HG02943 (cell line): ENCODE measurements at regions not wholly inside any gene's neighbourhood (a gene's known extent, or its start where the extent isn't known, plus 50 kb on each side); places are given as distances from the start of the nearest gene placed in this dataset.

ENCODE experiments used
- ATAC-seq: cut with Tn5 transposase; IDR thresholded peaks from one replicate; pipeline ENCODE4 v1.9.1; 2021; ENCODE audit warnings: mild to moderate bottlenecking, low read depth, moderate library complexity; ENCODE audit not compliant: unreplicated experiment

DNA sequence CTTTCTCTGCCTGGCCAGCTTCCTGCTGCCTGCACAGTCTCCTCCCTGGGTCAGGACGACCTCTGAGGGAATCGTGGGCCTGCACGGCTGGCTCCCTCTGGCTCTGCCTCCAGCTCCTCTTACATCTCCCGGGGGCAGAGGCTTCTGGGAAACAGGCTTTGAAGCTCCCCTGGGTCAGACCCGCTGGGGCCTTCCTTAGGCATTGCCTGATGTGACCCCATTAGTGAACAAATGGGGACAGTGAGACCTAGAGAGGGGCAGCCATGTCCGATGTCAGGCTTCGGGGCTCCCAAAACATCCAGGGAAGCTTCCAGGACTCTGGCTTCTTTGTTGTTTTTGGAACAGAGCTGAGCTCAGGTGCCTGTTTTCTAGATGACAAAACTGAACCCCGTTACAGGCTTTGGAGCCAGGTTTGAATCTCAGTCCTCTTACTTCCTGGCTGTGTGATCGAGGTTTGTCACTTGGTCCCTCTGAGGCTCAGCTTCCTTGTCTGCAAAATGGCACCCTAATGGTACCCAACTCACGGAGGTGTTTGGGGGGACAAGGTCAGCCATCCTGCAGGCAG is 94.3 kb downstream of the CEBPB start:
- ATAC-seq = no peak

DNA sequence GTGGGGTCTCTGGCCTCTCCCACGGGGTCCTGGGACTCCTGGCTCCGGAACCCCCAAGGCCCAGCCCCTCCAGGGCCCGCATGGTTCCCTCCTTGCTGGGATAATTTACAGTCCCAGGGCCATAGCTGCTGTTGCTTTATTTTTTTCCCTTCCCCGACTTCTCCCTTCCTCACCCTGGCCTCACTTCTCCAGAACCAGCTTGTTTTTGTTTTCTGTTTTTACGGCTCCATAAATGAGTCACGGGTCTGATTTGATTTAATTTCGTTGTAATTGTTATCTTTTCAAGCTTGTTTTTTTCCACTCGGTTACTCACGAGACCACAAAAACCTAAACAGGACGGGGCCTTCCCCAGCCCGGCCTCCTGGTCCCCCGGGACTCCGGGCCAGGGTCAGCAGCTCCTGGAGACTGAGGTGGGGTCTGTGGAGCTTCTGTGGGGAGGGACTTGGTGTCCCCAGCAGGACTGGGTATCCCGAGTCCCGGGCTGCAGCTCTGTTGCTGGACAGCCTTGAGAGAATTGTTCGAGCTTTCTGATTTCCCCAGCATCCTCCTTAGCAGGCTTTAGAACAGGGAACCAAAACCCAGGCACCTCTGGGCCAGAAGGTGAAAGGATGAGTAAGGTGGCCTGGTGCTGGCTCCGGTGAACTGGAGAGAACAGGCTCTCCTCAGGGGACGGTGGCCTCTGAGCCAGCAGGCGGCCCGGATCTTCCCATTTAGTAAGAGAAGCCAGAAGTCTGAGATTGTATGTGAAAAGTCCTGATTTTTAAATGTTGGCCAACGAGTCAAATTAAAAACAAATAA is 94.9 kb downstream of the CEBPB start:
- no peak for ATAC-seq

DNA sequence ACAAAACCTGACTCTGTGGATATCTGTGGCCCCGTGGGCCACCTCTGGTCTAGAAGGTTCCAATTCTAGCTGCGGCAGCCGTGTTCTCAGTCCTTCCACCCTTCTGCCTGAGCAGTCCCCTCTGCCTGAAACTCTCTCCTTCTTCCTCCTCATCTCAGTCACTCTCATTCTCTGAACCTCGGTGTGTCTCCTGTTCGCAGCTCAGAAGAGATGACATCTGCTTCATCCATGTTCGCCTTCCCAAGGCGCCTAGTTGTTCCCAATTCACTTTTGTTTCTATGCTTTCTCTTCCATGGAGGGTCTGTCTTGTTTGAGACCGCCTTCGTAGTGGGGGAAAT is 95.5 kb downstream of the CEBPB start:
- ATAC-seq = no peak

DNA sequence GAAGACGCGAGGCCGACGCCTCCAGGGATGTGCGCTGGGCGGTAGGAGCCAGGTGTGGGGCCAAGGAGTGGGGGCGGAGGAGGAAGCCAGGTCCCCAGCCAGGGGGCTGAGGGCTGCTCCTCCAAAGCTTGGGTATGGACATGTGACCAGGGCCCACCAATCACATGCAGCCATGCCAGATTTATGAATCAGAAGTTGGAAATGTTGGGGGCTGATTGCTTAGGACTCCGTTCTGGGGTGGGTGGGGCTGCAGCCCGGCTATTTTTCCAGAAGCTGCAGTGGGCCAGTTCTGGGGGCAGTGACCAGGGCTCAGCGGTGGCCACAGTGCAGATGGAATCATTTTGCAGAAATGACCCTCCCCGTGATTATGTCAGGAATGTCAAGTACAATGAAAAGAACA is 96.0 kb downstream of the CEBPB start:
- ATAC-seq = no peak

DNA sequence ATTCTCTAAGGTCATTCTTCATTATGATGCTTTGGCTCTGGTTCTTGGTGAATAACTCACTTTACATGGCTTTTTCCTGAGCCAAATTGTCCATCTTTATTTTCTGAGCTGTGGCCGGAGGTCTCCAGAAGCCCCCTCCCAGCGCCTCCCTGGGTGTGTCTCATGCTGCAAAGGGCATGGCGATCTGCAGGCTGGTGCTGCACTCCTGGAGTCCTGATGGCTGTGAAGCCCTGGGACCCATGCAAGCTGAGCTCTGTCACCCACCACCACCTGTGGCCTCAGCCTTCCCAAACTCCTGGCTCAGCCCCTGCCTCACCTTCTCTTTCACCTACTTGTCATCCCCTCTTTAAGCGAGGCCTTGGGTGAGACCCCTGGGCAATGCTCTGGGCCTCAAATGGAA is 96.9 kb downstream of the CEBPB start:
- ATAC-seq = no peak

DNA sequence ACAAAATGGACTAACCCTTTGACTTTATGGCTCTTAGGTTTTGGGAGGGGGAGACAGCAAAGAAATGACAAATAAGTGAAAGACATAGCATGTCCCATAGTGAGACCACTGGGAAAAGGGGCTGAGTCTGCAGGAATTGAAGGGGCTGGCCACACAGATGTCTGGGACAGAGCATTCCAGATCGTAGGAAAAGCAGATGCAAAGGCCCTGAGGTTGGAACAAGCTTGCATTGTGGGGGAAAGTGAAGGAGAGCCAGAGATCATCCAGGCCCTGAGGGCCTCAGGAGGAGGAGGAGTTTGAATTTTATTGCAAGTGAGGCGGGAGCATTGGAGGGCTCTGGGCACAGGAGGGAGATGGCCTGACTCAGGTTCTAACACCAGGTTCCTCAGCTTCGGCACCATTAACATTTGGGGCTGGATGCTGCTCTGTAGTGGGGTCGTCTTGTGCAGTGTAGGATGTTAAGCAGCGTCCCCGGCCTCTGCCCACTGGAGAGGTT is 97.5 kb downstream of the CEBPB start:
- no peak for ATAC-seq

DNA sequence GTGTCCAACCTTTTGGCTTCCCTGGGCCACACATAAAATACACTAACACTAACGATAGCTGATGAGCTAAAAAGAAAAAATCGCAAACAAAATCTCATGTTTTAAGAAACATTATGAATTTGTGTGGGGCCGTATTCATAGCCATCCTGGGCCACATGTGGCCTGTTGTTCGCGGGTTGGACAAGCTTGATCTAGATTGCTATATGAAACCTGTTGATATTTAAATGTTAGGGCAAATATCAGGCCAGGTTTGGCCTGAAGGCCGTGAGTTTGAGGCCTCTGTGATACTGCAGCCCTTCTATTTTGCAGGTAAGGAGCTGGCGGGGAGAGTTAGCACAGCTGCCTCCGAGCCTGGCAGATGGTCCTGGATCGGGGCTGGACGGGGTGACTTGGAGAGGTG is 99.0 kb downstream of the CEBPB start:
- ATAC-seq = no peak

DNA sequence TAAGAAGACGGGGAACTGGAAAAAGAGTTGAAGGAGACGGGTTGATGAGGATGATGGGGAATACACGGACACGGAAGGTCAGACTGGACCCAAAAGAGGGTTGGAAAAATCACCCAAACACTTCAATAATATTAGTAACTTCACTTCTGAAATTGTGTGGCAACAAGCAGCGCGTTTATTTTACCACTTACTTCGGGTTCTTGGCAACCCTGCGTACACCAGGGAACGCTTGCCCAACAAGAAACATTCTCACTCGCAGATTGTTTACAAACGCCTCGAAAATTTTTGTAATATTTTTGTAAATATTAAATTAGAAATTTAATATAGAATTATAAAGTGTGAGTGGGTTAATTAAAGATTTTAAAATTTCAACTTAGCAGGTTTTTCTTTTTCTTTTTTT is 99.5 kb downstream of the CEBPB start:
- no peak for ATAC-seq

DNA sequence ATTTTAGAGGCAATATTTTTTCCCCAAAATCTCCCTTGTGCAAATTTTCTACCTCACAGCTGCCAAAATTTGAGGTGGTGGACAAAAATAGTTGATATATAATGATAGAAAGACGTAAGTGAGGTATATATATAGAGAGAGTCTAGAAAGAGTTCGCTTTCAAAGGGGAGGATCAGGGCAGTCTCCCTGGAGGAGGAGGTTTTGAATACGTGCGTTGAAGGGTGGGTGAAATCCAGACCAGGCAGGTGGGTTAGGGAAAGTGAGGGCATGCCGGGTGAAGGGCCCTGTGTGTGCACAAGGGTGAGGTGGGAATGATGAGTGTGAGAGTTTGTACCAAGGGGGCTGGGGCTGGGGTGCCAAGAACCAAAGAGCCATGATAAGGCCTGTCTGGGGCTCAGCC is 100.2 kb downstream of the CEBPB start:
- ATAC-seq = no peak

DNA sequence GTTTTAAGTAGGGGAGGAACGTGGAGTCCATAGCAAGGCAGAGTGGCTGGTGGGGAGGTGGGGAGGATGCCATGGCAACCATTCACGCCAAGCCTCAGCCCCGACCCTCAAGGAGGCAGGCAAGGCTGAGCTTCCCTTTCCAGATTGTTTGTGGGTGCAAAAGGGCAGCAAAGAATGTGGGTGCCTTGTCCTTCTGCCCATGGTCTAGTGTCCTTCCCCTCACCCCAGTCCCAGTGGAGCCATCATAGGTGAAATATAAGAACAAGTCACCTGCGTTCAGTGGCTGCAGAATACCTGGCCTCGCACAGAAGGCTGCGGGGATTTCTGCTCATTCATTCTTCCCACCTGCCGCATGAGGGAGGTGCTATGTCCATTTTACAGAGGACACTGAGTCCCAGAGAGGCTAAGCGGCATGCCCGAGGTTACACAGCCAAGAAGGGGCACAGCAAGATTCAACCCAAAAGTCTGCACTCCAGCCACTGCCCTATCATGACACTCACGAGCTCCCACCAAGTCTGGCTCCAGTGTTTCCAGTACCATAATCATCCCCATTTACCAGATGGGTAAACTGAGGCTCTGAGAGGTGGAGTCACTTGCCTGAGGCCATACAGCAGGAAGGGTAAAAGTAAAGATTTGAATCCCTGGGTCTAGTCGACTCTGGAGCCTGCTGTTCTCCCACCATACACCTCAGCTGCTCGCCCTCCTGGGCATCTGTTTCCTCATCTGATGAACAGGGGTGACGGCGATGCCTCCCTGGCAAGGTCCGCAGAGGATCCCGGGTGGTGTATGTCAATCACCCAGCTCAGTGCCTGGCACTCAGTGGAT is 100.8 kb downstream of the CEBPB start:
- ATAC-seq = no peak

DNA sequence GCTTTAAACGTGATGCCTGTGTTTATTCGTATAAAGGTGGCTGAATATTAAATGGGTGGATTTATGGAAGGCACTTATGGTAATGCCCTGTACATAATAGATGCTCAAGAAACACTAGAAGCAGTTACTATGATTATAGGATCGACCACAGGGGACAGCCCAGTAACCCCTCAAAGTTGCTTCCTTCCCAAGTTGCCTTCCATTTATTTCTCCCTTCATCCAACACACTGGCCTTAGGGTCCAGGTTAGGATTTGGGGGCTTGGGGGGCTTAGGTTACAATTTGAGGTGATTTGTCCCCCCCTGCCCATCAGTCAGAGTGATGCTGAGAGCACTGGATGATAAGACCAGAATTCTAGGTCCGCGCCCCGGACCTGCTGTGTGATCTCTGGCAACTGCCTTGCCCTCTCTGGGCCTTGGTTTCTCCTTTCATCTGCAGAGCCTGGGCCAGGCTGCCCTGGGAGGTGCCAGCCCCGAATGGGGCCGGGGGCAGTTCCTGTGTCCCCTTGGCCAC is 101.5 kb downstream of the CEBPB start:
- no peak for ATAC-seq

DNA sequence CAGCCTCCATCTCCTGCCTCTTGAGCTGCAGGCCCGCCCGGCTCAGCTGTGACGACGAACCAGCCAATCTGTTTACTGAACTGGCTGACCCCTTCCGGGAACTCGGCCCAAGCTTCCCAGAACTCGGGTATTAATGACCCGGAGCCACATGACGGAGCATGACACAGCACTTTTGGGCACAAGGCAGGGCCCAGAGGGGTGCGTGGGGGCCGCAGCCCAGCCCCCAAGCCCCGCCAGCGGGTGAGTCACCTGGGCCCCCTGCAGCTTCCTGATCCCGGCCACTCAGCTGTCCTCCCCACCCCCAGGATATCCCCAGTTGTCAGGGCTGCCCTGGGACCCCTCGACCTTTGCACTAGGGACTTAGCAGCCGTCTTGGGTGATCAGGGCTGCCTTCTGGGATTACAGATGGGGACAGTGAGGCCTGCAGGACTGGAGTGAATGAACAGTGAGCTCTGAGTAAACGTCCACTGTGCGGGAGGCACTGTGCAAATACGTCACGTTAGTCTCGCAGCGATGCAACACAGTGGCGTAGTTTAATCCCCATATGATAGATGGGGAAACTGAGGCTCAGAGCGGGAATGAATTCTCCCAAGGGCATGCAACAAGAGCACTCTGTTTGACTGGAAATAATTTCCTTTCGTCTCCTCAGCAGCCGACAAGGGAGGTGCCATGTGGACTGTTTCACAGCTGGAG is 102.1 kb downstream of the CEBPB start:
- ATAC-seq = no peak

DNA sequence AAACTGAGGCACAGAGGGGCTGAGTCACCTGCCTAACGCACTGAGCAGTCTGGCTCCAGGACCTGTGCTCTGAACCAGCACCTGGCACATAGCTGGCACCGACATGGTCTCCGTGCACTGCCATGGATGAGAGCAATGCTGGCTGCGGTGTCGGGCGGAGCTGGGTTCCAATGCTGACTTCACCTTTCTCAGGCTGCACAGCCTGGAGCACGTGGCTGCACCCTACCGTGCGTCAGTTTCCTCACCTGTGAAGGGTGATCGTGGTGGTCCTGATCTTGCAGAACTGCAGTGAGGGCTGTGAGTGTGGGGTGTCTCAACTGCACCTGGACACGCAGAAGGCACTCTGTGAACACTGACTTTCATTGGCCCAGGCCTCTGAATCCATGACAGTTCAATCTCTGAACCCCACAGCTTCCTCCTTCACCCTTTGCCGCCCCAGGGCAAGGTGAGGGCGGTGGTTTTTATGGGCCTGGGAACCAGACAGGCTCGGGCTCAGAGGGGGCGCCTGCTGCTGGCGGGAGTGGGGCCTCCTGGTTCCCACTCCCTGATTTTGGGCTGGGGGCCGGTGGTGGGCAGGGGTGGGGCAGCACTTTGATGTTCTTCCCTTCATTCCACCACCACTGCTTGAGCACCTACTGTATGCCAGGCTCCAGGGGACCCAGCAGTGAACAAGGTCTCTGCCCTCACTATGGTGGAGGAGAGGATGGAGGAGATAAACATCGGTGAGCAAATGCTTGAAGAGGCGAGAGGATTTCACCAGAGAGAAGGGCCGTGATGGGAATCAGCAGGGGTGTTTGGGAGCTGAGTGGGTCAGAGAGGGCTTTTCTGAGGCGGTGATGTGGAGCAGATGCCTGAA is 102.9 kb downstream of the CEBPB start:
- ATAC-seq = no peak

DNA sequence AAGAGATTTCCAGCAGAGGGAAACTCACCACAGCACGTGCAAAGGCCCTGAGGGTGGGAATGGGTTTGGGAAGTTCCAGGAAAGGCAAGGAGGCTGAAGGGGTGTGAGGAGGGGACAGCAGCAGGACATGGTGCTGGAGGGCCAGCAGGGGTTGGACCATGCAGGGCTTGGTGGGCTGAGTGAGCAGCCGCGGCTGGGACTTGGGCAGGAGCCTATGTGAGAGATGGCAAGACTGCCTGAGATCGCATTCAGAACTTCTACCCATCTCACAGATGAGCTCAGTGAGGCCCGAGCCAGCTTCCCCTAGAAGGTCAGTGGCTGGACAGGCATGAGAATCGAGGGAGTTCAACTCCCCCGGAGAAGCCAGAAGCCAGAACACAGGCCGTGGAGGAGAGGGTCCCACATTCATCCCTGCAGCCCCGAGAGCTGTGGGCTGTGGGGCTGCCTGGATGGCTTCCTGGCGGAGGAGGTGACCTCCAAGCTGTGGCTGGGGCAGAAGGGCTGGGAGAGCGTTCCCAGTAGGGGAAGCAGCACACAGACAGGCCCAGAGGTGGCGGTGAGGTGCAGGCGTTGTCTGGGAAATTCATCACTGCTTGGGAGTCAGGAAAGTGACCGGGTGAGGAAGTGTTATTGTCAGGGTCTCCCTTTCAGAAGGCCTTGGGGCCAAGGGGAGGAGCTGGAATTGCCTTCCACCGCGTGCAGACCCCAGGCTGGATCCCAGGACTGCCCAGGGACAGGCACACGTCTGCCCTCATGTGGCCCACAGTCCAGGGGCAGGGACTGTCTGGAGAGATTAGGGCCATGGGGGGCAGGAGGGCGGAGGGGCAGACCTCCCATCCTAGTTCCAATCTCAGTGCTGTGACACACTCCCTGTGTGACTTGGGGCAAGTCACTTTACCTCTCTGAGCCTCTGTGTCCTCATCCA is 103.8 kb downstream of the CEBPB start:
- no peak for ATAC-seq

DNA sequence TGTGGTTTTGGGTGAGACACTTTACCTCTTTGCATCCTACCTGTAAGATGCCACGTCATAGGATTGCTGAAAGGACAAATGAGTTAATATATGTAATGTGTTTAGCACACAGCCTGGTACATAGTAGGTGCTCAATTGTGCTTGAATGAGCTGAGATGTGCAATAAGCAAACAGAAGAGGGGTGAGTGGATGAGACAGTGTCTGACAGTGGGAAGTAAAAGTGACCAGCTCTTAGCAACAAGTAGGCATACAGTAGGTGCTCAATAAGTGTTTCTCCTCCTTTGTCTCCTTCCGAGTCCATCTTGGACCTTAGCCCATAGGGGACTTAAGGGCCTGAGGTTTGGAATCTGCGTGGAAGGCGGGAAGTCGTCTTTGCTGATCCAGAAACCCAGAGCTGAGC is 104.7 kb downstream of the CEBPB start:
- no peak for ATAC-seq

DNA sequence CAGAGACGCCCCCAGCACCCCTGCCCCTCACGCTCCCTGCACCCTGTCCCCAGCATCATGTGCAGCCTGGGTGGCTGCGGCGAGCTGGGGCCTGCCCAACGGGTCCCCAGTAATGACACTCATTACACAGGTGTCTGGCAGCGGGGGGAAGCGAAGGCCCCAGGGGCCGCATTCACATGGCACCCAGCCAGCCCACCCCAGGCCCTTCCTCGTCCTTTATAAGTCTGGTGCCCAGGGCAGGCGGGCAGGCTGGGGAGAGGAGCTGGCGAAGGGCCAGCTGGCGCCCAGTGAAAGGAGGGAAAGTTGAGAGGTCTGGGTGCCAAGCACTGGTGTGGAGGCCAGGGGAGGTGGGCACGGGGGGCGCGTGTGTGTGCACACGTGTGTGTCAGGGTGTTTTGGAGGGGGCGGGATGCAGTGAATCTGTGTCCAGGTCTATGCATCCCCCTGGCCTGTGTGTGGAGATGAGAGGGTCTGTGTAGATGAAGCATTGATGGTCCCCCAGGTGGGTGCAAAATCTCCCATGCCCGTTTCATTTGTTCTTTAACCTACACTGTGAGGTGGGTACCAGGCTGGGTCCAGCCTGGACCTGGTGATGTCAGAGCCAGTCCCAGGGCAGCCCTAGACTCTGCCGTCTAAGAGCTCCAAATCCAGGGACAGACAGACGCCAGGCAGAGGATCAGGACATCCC is 105.3 kb downstream of the CEBPB start:
- ATAC-seq = no peak

DNA sequence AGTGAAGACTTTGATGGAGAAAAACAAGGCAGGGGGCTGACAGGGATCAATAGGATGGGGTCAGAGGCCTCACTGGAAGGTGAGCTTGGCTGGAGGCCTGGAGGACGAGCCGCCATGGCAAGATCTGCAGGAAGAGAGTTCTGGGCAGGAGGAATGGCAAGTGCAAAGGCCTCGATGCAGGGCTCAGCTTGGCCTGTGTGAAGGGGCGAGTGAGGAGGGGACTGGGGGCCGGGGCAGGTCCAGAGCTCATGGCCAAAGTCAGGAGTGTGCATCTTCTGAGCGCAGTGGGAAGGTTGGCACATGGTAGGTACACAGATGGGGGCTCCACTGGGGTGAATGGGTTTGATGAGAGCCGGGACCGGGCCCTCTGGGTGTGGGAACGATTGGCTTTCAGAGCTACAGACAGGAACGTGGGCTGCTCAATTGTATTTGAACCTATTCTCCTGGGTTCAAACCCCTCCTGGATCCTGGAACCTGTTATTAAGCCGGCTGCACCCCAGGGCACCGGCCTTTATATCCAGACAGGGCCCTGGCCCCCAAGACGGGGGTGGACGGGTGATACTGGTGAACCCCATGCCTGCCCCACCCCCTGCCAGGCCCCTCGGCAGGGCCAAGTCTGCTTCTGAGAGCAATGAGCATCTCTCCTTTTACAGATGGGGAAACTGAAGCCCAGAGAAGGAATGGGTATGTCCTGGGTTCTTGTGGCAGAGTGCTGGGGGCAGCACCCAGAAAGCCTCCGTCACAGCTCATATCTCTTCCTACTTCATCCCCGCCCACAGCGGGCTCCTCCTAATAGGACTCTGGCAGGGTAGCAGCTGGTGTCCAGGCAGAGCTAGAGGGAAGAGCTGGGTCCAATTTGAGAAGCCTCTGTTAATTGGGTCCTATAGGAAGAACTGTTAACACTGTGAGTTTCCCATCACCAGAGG is 106.1 kb downstream of the CEBPB start:
- no peak for ATAC-seq
